HG02938 (cell line): ENCODE measurements at regions not wholly inside any gene's neighbourhood (a gene's known extent, or its start where the extent isn't known, plus 50 kb on each side); places are given as distances from the start of the nearest gene placed in this dataset.

Experiments used
- ATAC-seq: cut with Tn5 transposase; IDR thresholded peaks from one replicate; pipeline ENCODE4 v1.9.1; 2021; ENCODE audit warnings: mild to moderate bottlenecking, moderate library complexity; ENCODE audit not compliant: unreplicated experiment

DNA sequence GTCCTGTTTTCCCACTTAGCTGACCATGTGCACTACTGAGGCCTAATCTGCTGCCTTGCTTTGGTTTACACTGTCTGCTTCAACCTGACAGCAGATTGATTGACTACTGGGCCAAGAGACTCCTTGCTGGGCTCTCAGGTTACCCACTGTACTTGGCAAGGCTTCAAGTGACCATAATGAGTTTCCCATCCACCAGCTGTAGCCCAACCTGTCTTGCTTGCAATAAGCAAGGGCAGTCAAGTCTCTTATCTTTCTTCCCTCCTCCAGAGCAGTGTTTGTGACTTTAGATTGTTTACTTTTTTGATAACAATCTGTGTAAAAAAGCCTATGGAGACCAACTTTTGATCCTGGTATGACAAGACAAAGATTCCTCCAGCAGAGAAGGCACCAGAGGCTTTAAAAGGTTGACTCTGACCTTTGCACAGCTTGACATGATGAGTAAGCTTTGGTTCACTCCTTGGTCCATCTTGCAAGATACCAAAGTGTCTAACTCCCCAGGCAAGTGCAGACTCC, 912.3 kb upstream of the SEMA6A start:
- no peak for ATAC-seq

DNA sequence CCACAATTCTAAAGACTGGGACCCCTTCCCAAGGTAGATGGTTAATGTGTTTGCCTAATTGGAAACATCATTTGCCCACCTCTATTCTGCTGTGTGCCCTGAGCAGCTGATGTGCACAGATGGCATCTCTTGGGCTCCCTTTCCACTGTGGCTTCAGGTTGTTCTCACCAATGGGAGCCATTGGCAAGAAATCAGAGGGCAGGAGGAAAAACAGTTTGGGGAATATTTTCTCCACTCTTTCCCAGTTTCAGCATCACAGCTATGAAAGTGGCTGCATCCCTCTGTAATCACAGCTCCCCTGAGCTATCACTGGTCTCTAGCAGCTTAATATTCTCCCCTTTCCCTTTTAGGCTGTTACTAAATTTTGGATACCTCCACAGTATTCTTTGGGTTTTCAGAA, 911.6 kb upstream of the SEMA6A start:
- ATAC-seq, result no peak

DNA sequence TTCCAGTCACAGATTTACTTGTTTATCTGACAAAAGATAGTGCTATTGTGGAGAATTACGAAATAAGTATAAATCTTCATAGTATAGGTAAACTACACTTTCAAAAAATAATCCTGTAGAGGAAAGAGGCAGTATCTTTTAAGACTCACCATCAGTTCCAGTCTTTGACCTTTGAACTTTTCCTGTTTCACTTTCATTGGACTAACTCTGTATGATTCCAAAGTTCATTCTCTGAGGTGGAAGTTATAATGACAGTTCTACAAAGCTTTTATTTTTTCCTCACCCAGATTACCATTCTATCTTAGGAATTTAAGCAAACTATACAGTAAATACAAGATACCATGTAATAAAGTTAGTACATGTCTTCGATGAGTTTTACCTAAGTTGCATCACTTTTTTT, 901.3 kb upstream of the SEMA6A start:
- ATAC-seq, result no peak

DNA sequence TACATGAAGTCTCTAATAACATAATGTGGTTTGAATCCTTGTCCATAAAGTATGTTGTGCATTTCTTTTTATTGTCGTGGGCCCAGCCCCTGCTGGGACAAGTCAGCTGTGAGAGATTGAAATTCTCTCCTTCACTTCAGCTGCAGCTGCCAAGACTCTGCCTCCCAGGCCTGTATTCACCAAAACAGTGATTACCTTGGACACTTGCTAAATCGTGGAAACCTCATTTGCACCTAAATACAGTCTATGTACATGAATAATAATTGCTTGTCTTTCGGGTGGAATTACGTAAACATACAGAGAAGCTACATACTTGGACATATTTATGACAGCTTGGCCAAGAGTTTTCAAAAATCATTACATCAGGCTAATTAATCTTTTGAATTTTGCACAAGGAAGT, 898.5 kb upstream of the SEMA6A start:
- no peak for ATAC-seq

DNA sequence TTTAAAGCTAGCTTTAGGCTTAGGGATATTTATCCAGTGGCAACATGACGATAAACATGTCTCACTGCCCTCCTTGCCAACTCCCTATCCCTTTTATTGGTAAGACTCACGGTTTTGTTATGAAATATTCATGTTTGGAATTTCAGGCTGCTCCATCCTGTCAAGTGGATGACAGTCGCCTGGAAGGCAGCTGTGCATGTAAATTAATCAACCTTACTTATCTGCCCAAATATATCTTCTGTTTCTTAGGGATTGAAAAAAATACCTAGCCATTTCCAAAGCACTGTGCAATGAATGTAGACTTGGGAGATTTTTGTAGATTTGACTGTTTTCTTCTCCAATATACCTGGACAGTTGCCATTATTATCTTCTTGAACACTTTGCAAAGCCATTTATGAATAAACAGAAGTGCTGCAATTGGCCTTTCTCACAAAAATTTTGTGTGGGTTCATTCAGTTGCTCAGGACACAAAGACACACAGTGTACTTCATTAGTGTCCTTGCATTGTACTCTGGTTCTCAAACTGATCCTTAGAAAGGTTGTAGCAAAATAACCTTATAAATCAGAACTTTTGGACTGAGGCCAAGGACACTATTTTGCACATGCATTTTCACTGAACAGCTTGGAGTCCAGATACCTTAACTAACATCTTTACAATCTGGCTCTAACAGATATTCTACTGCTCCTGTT, 889.4 kb upstream of the SEMA6A start:
- ATAC-seq, result no peak

DNA sequence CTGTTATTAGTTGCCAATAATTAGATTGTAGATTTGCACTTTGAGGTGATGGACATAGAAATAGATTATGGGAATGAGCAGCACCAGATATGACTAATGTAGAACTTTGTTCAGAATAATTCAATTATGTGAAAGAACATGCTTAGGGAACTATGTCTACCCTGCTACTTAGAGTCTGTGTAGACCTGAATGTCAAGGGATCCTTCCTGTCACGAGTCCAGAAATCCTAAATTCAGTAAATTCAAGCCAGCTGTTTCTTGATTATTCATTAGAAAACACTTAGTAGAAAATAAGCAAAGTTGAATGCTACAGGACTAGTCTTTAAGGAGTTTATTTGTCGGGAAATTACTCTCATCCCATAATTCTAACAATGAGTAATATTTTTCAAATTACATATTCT, 887.3 kb upstream of the SEMA6A start:
- no peak for ATAC-seq

DNA sequence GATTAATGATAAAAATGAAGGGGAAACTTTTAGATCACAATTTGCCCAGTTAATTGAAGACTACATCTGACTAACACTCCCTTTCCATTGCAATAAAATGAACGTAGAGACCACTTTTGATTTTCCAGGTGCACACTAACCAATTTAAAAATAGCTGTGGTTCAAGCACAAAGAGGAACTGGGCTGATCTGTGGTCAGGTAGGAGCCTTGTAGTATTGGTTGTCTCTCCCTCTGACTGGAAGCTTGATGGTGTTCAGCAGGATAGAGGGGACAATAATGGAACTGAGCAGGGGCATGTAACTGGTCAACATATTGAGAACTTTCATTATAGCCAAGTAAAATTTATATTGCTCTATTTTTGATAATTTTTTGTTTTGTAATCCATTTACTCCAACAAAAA, 886.8 kb upstream of the SEMA6A start:
- ATAC-seq, result peak; percentile 82

DNA sequence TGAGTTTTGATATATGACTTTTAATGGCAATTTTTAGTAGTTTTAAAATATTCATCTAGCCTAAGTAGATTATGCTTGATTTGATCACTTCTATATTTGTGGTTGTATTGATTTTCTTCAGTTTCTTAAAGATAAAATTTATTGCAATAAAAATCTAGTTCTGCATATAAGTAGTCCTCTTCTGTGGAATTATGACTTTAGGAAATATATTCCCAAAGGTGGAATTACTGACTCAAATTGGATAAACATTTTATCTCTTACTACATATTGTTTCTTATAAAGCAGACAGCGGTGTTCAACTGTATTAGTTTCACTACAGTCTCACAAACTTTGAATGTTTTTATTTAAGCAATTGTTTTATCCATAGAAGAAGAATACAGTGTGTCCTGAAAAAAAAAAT, 883.0 kb upstream of the SEMA6A start:
- no peak for ATAC-seq

DNA sequence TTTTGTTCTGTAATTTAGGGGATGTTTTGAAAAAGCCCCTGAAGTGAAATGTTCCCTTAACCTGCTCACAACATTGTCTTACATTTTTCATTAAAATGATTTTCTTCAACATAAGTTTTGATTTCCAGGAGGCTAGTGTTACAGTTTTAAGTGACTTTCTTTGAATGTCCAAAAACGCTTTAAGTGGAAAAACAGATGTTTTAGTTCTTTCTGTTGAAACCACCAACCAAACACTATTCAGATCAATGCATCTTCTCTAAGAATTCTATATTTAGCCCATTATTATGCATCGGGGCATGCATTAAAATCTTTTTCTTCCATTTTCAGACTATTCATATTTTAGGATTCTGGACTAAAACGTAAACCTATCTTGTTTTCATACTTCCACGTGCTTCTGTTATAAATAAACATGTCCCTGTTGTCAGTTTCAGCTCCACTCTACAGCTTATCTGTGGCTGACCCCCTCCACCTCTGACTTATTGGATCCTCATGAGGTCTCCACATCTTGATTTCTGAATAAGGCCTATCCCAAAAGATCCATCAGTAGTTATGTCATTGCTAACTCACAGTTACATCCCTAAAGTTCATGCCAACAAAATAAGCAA, 882.3 kb upstream of the SEMA6A start:
- ATAC-seq, result no peak

DNA sequence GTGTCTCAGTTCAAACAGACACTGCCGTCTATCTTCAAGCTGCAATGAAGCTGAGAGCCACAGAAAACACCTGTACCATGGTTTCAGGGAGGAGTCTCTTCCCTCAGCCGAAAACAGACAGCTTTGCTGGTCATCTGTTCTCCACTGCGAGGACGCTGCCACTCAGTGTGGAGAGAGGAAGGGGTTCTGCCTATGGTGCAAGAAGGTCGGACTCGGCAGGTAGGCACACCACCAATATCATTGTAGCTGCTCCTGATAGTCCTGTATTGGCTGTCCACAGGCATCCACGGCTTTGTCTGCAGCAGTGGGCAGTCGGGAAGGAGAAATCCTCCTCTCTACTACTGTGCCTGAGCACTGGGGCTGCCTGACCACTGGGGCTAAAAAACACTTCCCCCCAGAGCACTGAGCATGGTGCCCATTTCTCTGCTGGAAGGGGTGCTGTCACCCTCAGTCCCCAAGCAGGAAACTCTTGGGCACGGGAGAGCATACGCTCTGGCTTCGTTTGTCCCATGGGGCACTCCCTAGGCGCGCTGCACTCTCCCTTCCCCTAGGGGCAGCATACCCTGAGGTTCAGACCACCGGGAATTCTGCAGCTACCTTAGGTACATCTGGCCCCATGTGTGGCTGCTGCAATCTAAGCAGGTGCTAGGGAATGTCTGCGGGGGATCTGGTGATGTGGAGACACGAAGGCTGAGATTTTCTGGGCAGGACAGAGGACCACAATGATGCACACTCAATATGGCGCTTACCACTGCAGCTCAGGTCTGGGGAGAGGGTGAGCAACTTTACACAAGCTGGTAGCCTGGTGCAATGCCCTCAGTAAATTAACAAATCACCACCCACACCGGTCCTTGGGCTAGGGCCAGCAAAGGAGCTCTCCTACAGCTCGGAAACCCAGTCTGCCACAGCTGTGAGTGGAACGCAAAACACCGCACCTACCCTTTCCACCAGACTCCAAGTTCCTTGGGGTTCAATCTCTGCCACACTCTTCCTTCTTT, 880.9 kb upstream of the SEMA6A start:
- ATAC-seq, result peak; percentile 29

DNA sequence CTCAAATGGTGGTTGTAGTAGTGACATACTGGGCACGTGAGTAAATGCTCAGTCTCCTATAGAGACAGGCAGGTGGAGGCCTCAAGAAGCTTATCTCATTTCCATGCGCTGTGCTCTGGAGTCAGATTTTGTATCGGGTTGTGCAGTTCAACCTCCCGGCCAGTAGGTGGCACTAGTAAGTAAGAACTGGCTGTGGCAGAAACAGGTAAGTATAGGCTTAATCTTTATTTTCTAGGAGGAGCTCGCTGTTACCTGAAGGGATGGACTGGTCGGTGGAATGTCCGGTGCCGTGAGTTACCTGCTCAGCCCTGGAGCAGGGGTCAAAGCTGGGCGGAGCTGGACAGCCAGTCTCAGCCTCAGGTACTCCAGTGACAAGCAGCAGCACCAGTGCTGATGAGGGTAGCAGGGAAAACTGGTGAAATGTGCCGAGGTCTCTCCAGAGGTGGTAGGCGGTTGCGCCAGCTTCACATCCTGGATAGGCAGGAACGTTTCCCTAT, 880.1 kb upstream of the SEMA6A start:
- ATAC-seq, result peak; percentile 91

DNA sequence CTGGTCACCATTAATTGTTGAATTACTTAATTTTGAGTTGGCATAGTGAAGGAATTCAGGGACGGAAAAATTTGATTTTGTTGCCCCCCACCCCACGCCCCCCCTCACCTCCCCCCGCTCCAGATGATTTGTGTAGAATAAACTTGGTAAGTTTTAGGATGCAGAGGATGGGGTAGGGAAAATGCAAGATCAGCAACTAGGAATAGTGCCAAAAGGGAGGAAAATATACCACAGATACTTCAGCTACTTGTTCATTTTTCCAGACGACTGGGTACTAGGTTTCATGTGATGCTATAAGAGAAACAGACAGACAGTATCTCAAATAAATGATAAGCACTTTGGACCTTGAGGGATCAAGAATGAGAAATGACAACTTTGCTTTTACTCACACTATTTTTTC, 862.2 kb upstream of the SEMA6A start:
- ATAC-seq, result no peak

DNA sequence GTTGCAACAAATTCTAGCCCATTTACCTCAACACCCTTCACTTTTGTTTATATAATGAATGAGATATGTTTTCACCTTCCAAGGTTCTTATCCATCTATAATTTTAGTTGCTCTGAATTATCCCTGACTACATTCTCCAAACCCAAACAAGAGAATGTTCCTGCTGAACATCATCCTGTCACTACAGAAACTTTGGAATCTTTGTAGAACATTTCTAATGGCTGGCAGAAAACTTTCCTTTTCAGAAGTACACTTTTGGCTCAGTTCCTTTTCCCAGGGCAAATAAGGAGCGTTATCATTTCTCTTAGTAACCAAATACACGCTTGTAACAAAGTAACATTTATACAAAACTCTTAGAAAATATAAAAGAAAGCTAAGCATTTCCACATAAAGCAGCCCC, 860.6 kb upstream of the SEMA6A start:
- no peak for ATAC-seq

DNA sequence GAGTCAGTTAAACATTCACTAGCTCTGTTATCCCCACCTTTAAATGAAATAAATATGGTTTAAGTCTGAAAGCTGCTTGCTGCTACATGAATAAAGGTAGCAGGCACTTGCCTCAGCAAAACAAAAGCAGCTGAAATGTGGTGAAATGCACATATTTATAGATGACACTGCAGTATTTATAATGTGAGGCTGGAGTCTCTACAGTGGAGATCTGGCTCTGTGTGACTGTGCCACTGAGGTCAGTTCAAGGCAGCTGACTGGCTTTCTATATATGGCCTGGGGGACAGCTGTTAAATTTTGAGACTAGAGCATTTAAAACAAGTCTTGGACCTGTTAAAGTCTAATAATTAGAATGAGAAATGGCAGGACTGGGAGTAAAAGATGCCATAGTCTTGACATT, 859.6 kb upstream of the SEMA6A start:
- no peak for ATAC-seq

DNA sequence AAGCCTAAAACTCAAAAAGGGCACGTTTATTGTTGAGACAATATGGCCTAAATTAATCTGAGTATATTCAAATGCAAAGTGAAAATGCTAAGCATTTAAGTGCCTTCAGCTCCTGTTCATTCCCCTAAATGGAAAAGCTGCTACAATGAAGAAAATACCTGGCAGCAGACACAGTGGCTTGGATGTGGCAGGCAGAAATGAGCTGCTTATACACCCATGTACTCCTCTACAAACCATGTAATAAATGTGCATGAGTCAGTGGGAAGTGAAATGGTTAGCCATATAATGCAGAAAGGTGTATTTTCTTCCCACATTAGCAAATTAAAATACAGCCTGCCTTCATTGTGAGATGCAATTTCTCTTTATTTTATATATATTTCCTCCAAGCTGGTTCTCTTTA, 859.2 kb upstream of the SEMA6A start:
- no peak for ATAC-seq

DNA sequence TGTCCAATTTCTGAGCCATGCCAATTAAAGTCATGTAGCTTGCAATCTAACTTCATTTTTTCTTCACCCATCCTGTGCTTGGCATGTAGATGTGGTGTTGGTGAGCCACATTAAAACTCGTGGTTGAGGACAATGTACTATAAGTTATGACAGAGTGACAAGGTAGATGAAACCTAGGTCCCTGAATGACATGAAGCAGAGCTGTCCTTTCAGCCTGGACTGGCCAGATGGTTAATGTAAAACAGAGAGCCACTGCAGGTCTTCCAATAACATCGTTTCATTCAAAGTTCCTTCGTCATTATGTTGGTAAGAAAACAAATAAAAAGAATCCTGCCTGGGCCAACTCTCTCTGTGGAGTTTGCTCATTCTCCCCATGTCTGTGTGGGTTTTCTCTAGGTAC, 856.5 kb upstream of the SEMA6A start:
- no peak for ATAC-seq

DNA sequence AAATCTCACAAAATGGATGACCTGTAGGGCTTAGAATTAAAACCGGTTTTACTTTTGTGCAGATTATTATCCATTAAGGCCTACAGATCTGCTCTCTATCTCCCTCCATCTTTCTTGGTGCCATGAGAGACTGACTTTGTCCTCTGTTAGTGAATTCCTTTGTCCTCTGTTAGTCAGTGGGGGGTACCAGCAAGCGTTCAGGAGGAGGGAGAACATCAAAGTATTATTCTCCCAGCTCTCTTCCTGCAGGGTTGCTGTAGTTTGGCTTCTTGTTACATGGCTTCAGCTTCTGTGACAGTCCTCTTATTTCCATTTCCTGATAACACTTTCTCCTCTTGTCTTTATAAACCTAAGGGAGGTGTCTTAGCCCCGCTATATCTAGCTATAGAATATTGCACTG, 850.5 kb upstream of the SEMA6A start:
- no peak for ATAC-seq

DNA sequence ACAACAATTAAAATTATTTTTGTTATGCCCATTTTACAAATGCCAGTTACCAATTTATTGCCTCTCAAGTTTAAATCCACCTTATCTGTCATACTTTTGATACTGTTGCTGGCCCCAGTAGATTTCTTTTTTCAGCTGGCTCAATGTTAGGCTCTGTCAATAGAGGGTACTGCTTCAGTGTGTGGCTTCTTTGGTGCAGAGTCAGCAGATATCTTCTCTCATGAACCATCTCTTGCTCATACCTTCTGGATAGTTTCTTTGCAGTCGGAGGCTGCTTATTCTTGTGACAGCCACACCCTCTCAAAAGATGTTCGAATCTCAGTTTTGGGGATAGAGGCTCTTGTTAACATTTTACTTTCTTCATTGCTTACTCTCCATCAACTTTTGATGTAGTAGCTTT, 849.9 kb upstream of the SEMA6A start:
- ATAC-seq, result no peak

DNA sequence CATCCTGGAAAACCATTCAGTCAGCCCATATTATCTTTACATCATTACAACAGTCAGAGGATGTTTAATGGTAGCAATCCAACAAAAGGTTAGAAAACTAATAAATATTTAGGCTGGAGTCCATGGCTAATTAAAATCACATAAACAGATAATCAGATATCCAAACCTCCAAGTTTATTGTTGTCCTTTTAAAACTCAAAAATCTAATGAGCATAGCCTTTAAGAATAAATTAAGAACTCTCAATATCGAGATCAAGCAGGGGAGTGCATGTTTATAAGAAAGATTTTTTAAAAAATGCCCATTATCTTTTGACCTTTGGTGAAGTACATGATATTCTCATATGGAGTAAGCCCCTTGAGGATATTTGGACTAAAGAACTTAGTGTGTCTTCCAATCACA, 842.9 kb upstream of the SEMA6A start:
- no peak for ATAC-seq

DNA sequence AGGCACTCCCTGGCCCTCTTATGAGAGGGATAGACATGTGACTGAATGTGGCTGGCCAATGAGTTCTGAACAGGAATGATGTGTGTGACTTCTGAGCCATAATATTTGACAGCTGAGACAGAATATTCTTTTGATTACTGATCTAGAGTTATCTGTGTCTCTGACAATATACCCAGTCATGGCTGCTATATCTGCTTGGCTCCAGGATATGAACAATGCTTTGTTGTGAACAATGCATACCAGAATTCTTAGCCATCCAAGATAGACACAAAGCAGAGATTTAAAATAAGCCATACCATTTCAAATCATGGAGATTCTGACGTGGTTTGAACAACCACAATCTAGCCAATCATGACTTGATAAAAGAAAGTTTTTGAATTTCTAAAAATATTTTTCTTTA, 840.3 kb upstream of the SEMA6A start:
- no peak for ATAC-seq

DNA sequence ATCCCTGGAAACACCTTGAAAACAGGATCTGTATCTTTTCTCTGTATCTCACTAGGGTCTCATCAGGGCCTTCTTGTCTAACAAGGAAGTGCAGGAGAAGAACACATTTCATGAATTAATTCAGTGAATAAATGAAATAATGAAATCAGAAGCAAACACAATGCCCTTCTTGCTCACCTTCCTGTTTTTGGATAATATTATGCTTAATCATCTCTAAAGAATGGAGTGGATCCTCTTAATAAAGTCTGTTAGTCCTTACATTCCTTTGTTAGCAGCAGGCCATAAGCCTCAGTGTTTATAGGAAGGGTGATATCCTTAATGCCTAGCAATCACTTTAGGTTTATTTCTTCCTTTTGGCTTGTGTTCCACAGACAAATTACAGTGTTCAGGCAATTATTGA, 837.1 kb upstream of the SEMA6A start:
- no peak for ATAC-seq
